H9 (cell line): ENCODE measurements at regions not wholly inside any gene's neighbourhood (a gene's known extent, or its start where the extent isn't known, plus 50 kb on each side); places are given as distances from the start of the nearest gene placed in this dataset.

Experiments
- DNase-seq: peaks from one replicate; pipeline ENCODE4 v3.0.0-alpha.2; 2017
- H2AFZ ChIP-seq: one replicate; pipeline ENCODE4 v1.6.1; 2013; ENCODE audit warnings: mild to moderate bottlenecking, low read length, control low read depth, moderate library complexity
- H2AK5ac ChIP-seq: 2 replicates; pipeline ENCODE4 v1.6.1; 2013; ENCODE audit warnings: low read length, control low read depth, mixed read lengths; ENCODE audit not compliant: insufficient read length
- H2BK120ac ChIP-seq: one replicate; pipeline ENCODE4 v1.6.1; 2013; ENCODE audit warnings: low read depth, mild to moderate bottlenecking, low read length, control low read depth, inconsistent platforms; ENCODE audit not compliant: poor library complexity, severe bottlenecking
- H2BK12ac ChIP-seq: 2 replicates; pipeline ENCODE4 v1.6.1; 2013; ENCODE audit warnings: low read length, control low read depth, mixed read lengths, low read depth; ENCODE audit not compliant: insufficient read length
- H2BK15ac ChIP-seq: 2 replicates; pipeline ENCODE4 v1.6.1; 2013; ENCODE audit warnings: low read depth, low read length, control low read depth
- H2BK20ac ChIP-seq: one replicate; pipeline ENCODE4 v1.6.1; 2013; ENCODE audit warnings: low read depth, mild to moderate bottlenecking, low read length, control low read depth, inconsistent platforms; ENCODE audit not compliant: poor library complexity, severe bottlenecking
- H2BK5ac ChIP-seq: 2 replicates; pipeline ENCODE4 v1.6.1; 2013; ENCODE audit warnings: low read length, control low read depth, mixed read lengths; ENCODE audit not compliant: insufficient read length
- H3K14ac ChIP-seq: 2 replicates; pipeline ENCODE4 v1.6.1; 2013; ENCODE audit warnings: low read length, control low read depth; ENCODE audit not compliant: insufficient read depth
- H3K18ac ChIP-seq: 2 replicates; pipeline ENCODE4 v1.6.1; 2013; ENCODE audit warnings: low read depth, mild to moderate bottlenecking, mixed read lengths, low read length, control low read depth; ENCODE audit not compliant: insufficient read length
- H3K23ac ChIP-seq: 2 replicates; pipeline ENCODE4 v1.6.1; 2013; ENCODE audit warnings: low read length, control low read depth, mixed read lengths, low read depth; ENCODE audit not compliant: insufficient read length
- H3K23me2 ChIP-seq: 2 replicates; pipeline ENCODE4 v1.6.1; 2013; ENCODE audit warnings: low read depth, mild to moderate bottlenecking, mixed read lengths, low read length, control low read depth; ENCODE audit not compliant: insufficient read length, poor library complexity, severe bottlenecking
- H3K27ac ChIP-seq: 2 replicates; pipeline ENCODE4 v1.5.1; 2013; ENCODE audit warnings: low read length, control low read depth, mixed read lengths, low read depth; ENCODE audit not compliant: insufficient read length
- H3K27me3 ChIP-seq: 2 replicates; pipeline ENCODE4 v1.6.1; 2013; ENCODE audit warnings: low read length, control low read depth, inconsistent platforms; ENCODE audit not compliant: insufficient read depth
- H3K4ac ChIP-seq: 2 replicates; pipeline ENCODE4 v1.6.1; 2013; ENCODE audit warnings: low read depth, mild to moderate bottlenecking, control low read depth, inconsistent platforms, low read length, moderate library complexity
- H3K4me1 ChIP-seq: 2 replicates; pipeline ENCODE4 v1.6.1; 2013; ENCODE audit warnings: low read length, control low read depth, inconsistent platforms; ENCODE audit not compliant: insufficient read depth
- H3K4me2 ChIP-seq: 2 replicates; pipeline ENCODE4 v1.6.1; 2013; ENCODE audit warnings: low read length, control low read depth, mixed read lengths; ENCODE audit not compliant: insufficient read length, insufficient read depth
- H3K56ac ChIP-seq: 2 replicates; pipeline ENCODE4 v1.6.1; 2013; ENCODE audit warnings: low read depth, mild to moderate bottlenecking, mixed read lengths, low read length, control low read depth; ENCODE audit not compliant: insufficient read length
- H3K79me1 ChIP-seq: 2 replicates; pipeline ENCODE4 v1.6.1; 2013; ENCODE audit warnings: low read depth, mild to moderate bottlenecking, moderate library complexity, low read length, control low read depth, inconsistent platforms; ENCODE audit not compliant: insufficient read depth, poor library complexity, severe bottlenecking
- H3K79me2 ChIP-seq: 2 replicates; pipeline ENCODE4 v1.6.1; 2013; ENCODE audit warnings: low read length, control low read depth, inconsistent platforms; ENCODE audit not compliant: insufficient read depth
- H3K9ac ChIP-seq: 2 replicates; pipeline ENCODE4 v1.6.1; 2013; ENCODE audit warnings: low read length, control low read depth, mixed read lengths; ENCODE audit not compliant: insufficient read length; ENCODE audit errors: extremely low read depth
- H3K9me3 ChIP-seq: one replicate; pipeline ENCODE4 v1.6.1; 2013; ENCODE audit warnings: low read depth, low read length, inconsistent platforms; ENCODE audit not compliant: control insufficient read depth
- H3T11ph ChIP-seq: one replicate; pipeline ENCODE4 v1.6.1; 2013; ENCODE audit warnings: mild to moderate bottlenecking, low read length, control low read depth, inconsistent platforms
- H4K20me1 ChIP-seq: one replicate; pipeline ENCODE4 v1.6.1; 2013; ENCODE audit not compliant: control insufficient read depth, insufficient read length, insufficient read depth
- H4K5ac ChIP-seq: 2 replicates; pipeline ENCODE4 v1.6.1; 2013; ENCODE audit warnings: low read depth, mild to moderate bottlenecking, mixed read lengths, low read length, control low read depth; ENCODE audit not compliant: insufficient read length
- H4K8ac ChIP-seq: replicated peaks from 2 replicates; pipeline ENCODE4 v1.6.1; 2013; ENCODE audit warnings: low read length, control low read depth, mixed read lengths, low read depth; ENCODE audit not compliant: insufficient read length
- H4K91ac ChIP-seq: 2 replicates; pipeline ENCODE4 v1.6.1; 2013; ENCODE audit warnings: low read depth, mild to moderate bottlenecking, moderate library complexity, mixed read lengths, low read length, control low read depth; ENCODE audit not compliant: insufficient read length
- H3K27ac Mint-ChIP-seq, 3 experiments: 2 replicates in 2 of 3; 3 replicates in 1 of 3; pipeline ENCODE4 v1.8.0; 2020 to 2021; ENCODE audit warnings: mixed read lengths in 3 of 3, mild to moderate bottlenecking in 1 of 3, moderate library complexity in 1 of 3
- H3K27me3 Mint-ChIP-seq: 2 replicates; pipeline ENCODE4 v1.8.0; 2021; ENCODE audit warnings: low read depth, mild to moderate bottlenecking, moderate library complexity, mixed read lengths
- H3K36me3 Mint-ChIP-seq, 3 experiments: 2 replicates in 2 of 3; 3 replicates in 1 of 3; pipeline ENCODE4 v1.8.0; 2020 to 2021; ENCODE audit warnings: low read depth in 3 of 3, mixed read lengths in 3 of 3; ENCODE audit not compliant: insufficient read depth in 1 of 3
- H3K4me1 Mint-ChIP-seq, 2 experiments: 2 replicates each; pipeline ENCODE4 v1.8.0; 2020; ENCODE audit warnings: mixed read lengths in 2 of 2
- H3K4me3 Mint-ChIP-seq, 2 experiments: 2 replicates in 1 of 2; 3 replicates in 1 of 2; pipeline ENCODE4 v1.8.0; 2020 to 2021; ENCODE audit warnings: mild to moderate bottlenecking in 2 of 2, mixed read lengths in 2 of 2, moderate library complexity in 1 of 2
- H3K9me3 Mint-ChIP-seq, 2 experiments: 2 replicates in 1 of 2; 3 replicates in 1 of 2; pipeline ENCODE4 v1.8.0; 2020; ENCODE audit warnings: mild to moderate bottlenecking in 2 of 2, mixed read lengths in 2 of 2, moderate library complexity in 1 of 2
- WGBS: extraction: QIAGEN DNeasy Blood & Tissue Kit; methylation state at CpG from one replicate; pipeline ENCODE4 v1.1.7; 2013; ENCODE audit warnings: missing lambda C conversion rate, low lambda C conversion rate, mixed read lengths; ENCODE audit not compliant: insufficient read length; ENCODE audit errors: extremely low coverage; 5-methylcytosine and 5-hydroxymethylcytosine counted together
- TF ChIP-seq, protein P1 (sequence below): fragments of 200-600 bp; sonication (generic); conservative IDR thresholded peaks from 3 replicates; pipeline ENCODE4 v1.8.0; 2021; ENCODE audit warnings: antibody characterized with exemption, mild to moderate bottlenecking

DNA sequence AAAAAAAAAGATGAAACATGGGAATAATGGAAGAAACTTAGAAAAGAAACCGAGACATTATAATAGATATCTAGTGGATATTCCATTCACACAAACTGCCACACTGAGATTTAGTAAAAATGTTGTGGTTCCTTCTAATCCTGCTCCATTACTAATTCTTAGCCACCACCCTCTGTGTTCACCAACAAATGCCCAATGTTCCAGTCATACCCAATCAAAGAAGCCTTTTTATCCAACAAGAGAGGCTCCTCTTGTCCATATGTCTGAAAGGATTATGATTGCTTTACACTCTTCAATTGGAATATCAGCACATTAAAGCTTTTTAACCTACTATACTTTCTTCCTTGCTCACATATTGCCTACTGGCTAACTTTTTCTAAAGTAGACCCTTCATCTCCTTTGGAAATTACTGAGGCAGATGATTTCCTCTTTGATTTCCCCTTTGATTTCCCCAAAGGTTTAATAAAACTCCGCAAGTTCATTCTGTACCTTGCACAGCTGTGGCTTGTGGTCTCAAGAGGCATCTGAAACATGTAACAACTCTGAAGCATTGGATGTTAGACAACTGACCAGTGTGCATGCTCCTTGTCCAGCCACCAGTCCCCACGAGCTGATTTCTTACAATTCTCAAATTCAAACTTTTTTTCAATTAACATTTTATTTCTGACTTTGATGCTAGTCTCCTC is 305.6 kb upstream of the LYPLAL1 start:
- Histone ChIP-seq H3K27me3 (no peaks in the 10 kb centered on the region), H3K79me2 (no peaks in the 10 kb centered on the region), H4K5ac (no peak overlapping the region), H3K23me2 (no peaks in the 10 kb centered on the region), H2AK5ac (no peak overlapping the region), H3K56ac (no peak overlapping the region), H2BK15ac (no peak overlapping the region), H3K4ac (no peak overlapping the region), H2BK120ac (no peak overlapping the region), H3K9me3 (no peaks in the 10 kb centered on the region), H3K18ac (no peak overlapping the region), H3K23ac (no peak overlapping the region), H3K4me1 (no peaks in the 10 kb centered on the region), H3K4me2 (no peak overlapping the region), H3K79me1 (no peaks in the 10 kb centered on the region), H3K14ac (no peak overlapping the region), H3K9ac (no peak overlapping the region), H2AFZ (no peak overlapping the region), H2BK20ac (no peak overlapping the region), H3T11ph (no peak overlapping the region), H2BK5ac (no peak overlapping the region), H2BK12ac (no peak overlapping the region), H4K8ac (no peak overlapping the region), H4K20me1 (no peaks in the 10 kb centered on the region), H4K91ac (no peak overlapping the region), H3K27ac (no peak overlapping the region)
- WGBS: no CpG with 5 or more reads among the region's 3 CpGs
- H3K27me3 Mint-ChIP-seq: no peaks in the 10 kb centered on the region
- no peaks in the 10 kb centered on the region for H3K4me1 Mint-ChIP-seq
- no peaks in the 10 kb centered on the region for H3K36me3 Mint-ChIP-seq
- H3K27ac Mint-ChIP-seq: no peak overlapping the region
- no peak for DNase-seq
- H3K4me3 Mint-ChIP-seq: no peak overlapping the region
- TF ChIP-seq, protein P1, sequence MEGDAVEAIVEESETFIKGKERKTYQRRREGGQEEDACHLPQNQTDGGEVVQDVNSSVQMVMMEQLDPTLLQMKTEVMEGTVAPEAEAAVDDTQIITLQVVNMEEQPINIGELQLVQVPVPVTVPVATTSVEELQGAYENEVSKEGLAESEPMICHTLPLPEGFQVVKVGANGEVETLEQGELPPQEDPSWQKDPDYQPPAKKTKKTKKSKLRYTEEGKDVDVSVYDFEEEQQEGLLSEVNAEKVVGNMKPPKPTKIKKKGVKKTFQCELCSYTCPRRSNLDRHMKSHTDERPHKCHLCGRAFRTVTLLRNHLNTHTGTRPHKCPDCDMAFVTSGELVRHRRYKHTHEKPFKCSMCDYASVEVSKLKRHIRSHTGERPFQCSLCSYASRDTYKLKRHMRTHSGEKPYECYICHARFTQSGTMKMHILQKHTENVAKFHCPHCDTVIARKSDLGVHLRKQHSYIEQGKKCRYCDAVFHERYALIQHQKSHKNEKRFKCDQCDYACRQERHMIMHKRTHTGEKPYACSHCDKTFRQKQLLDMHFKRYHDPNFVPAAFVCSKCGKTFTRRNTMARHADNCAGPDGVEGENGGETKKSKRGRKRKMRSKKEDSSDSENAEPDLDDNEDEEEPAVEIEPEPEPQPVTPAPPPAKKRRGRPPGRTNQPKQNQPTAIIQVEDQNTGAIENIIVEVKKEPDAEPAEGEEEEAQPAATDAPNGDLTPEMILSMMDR: no peak
- H3K9me3 Mint-ChIP-seq: no peaks in the 10 kb centered on the region
